NT2/D1 (cell line): ENCODE measurements at regions not wholly inside any gene's neighbourhood (a gene's known extent, or its start where the extent isn't known, plus 50 kb on each side); places are given as distances from the start of the nearest gene placed in this dataset.
"Not testable (repeated sequence)": the region's sequence is repeated elsewhere in the genome, so short reads cannot be mapped to it uniquely, and the experiment has no call there.

Experiments used
- DNase-seq: peaks from one replicate; pipeline ENCODE4 v3.0.0-alpha.2; 2011; ENCODE audit warnings: low read depth, low spot score
- H3K27me3 ChIP-seq: 2 replicates; pipeline ENCODE4 v1.6.0; 2011; ENCODE audit warnings: mild to moderate bottlenecking; ENCODE audit not compliant: insufficient read length, insufficient read depth
- H3K36me3 ChIP-seq: 2 replicates; pipeline ENCODE4 v1.6.1; 2011; ENCODE audit warnings: mild to moderate bottlenecking, low read length, mixed read lengths; ENCODE audit not compliant: insufficient read depth, insufficient read length
- H3K4me1 ChIP-seq: 2 replicates; pipeline ENCODE4 v1.5.1; 2011; ENCODE audit not compliant: insufficient read depth, insufficient read length
- H3K4me3 ChIP-seq: 2 replicates; pipeline ENCODE4 v1.5.1; 2011; ENCODE audit warnings: low read depth; ENCODE audit not compliant: insufficient read length
- H3K9ac ChIP-seq: 2 replicates; pipeline ENCODE4 v1.6.0; 2011; ENCODE audit warnings: low read depth; ENCODE audit not compliant: insufficient read length
- H3K9me3 ChIP-seq: 2 replicates; pipeline ENCODE4 v1.5.1; 2011; ENCODE audit warnings: mild to moderate bottlenecking, low read length; ENCODE audit not compliant: insufficient read depth
- SUZ12 ChIP-seq: IDR thresholded peaks from 2 replicates; pipeline ENCODE4 v1.6.1; 2011; ENCODE audit not compliant: insufficient read length, insufficient read depth; ENCODE audit errors: extremely low read depth
- YY1 ChIP-seq: IDR thresholded peaks from 2 replicates; pipeline ENCODE4 v1.6.1; 2011; ENCODE audit not compliant: insufficient read length, insufficient read depth
- ZNF274 ChIP-seq: IDR thresholded peaks from 2 replicates; pipeline ENCODE4 v1.6.1; 2011; ENCODE audit warnings: mild to moderate bottlenecking, low read depth, low read length

DNA sequence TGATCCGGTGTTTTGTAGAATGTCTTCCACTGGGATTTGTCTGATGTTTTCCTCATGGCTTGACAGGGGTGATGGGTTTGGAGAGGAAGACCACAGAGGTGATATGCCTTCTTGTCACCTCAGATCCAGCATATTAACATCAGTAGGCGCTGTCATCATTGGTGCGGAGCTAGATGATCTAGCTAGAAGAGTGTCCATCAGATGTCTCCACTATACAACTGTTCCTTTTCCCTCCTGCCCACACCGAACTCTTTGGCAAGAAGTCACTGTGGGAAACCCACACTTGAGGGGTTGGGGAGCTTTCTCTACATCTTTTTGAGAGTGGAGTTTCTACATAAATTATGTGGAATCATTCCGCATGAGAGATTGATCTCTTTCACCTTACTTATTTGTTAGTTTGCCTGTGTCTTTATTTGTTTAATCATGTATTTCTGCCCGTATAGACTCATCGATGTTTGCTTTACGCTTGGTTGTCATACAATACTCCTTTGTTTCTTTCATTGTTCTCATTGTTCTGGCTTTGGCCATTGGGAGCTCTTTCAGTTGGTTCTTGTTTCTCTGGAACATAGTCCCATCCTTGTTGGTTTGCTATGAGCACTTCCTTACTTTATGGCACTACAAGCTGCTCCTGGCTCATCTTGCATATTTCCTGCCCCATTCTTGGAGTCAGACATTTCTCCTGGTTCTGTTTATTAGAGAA lies 1420.3 kb downstream of the BRD1 start:
- H3K4me3 ChIP-seq: no peak overlapping the region
- no peaks in the 10 kb centered on the region for H3K4me1 ChIP-seq
- no peak for DNase-seq
- H3K27me3 ChIP-seq: no peaks in the 10 kb centered on the region
- no peaks in the 10 kb centered on the region for H3K36me3 ChIP-seq
- TF ChIP-seq SUZ12 (no peak), YY1 (no peak)
- H3K9ac ChIP-seq: no peak overlapping the region
- no peaks in the 10 kb centered on the region for H3K9me3 ChIP-seq

DNA sequence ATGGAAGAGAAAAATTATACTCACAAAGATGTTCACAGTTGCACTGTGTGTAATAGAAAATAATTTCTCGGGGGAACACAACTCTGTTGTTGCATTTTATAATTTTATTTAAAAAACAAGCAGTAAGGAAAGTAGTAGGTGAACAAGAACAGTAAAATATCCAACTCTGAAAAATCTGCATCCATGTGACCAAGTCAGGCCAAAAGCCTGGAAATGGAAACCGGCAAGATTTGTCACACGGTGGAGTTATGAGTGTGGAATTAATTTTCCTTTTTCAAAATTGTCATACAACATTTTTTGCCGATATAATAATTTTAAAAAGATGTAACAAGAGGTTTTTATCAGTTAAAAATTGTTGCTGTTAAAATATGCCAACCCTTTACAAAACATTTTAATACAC lies 1421.5 kb downstream of the BRD1 start:
- no peak overlapping the region for H3K9ac ChIP-seq
- no peaks in the 10 kb centered on the region for H3K9me3 ChIP-seq
- H3K36me3 ChIP-seq: no peaks in the 10 kb centered on the region
- no peaks in the 10 kb centered on the region for H3K4me1 ChIP-seq
- TF ChIP-seq ZNF274 (no peak), YY1 (no peak), SUZ12 (no peak)
- no peaks in the 10 kb centered on the region for H3K27me3 ChIP-seq
- no peak for DNase-seq
- no peak overlapping the region for H3K4me3 ChIP-seq

DNA sequence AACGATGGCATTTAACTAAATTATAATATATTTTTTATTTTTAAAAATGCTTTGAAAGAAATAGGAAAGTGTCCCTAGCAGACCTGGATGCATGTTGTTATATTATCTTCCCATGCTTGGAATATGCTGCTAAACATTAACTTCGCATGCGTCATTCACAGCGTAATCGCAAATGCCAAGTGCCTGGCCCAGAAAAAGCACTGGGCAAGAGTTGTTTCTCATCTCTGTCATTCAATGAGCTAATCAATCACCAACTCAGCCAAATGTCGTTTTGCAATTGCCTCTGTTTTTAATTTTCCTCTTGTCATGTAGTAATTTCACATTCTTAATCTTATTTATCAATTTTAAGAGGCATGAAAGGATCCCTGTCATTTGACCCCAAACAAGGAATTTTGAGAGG lies 1421.9 kb downstream of the BRD1 start:
- Histone ChIP-seq H3K4me3 (no peak overlapping the region), H3K9me3 (no peaks in the 10 kb centered on the region), H3K27me3 (no peaks in the 10 kb centered on the region), H3K9ac (no peak overlapping the region), H3K36me3 (no peaks in the 10 kb centered on the region), H3K4me1 (no peaks in the 10 kb centered on the region)
- DNase-seq: no peak
- TF ChIP-seq ZNF274 (no peak), YY1 (no peak), SUZ12 (no peak)

DNA sequence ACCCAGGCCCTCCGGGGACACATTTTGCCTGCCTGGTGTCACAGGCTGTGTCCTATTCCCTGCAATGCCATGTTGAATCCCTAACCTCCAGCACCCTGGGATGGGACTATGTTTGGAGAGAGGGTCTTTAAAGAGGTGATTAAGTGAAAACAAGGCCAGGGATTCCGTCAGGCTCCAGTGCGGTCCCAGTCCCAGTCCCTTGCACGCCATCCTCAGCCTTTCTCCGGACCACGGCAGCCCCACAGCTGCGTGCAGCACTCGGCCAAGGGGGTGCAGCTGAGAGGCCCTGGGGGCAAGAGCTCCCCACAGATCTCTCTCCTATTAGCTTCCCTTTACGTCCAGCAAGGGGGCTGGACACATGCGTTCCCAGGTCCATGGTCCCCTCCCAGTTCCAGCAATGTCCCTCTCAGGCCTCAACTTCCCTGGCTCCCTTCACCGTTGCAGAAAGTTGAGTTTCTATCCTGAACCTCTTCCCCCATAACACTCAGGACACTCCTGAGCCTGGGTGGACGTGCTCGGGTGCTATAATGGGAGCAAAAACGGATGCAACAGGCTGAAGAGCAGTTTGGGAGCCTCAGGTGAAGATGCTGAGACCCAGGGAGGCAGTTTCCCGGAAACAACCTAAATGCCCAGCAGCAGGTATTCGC lies 1422.7 kb downstream of the BRD1 start:
- Histone ChIP-seq H3K36me3 (no peaks in the 10 kb centered on the region), H3K9me3 (no peaks in the 10 kb centered on the region), H3K4me1 (no peaks in the 10 kb centered on the region), H3K27me3 (no peaks in the 10 kb centered on the region), H3K4me3 (no peak overlapping the region), H3K9ac (no peak overlapping the region)
- no peak for DNase-seq
- TF ChIP-seq ZNF274 (no peak), SUZ12 (no peak), YY1 (no peak)

DNA sequence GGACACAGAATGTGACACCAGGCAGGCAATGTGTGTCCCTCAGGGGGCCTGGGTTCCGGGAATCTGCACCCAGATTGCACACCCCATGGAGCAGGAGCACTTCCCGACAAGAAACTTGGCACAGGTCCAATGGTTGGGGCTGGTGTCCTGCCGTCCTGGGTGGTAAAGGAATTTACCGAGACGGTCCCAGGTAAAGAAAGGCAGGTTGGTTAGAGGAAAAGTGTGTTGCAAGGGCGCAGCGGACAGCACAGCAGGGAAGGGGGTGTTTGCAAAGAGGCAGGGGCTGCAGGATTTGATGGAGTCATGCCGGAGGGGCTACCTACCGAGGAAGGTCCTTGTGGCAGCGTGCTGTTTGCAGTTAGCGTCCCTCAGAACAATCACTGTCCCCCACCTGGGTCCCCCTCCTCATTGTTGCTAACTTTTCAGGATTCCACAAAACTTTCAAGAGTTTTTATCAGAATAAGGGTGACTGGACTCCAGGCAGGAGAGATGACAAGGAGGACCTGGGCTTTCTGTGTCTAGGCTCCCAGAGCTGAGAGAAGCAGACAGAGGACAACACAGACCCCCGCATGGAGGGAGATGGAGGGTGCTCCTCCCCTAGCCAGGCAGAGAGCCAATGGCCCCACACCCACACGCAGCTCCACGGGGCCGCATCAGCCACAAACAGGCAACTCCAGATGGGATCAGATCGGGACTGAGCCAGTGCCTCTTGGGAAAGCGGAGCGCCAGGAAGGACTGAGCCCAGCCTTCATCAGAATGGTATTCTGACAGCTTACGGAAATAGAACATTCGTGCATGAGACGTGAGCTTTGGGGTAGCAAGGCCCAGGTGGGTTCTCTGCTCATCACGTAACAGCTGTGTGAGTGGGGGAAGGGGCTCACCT lies 1423.9 kb downstream of the BRD1 start:
- Histone ChIP-seq H3K4me1 (no peaks in the 10 kb centered on the region), H3K9me3 (no peaks in the 10 kb centered on the region), H3K9ac (no peak overlapping the region), H3K27me3 (no peaks in the 10 kb centered on the region), H3K36me3 (no peaks in the 10 kb centered on the region), H3K4me3 (no peak overlapping the region)
- TF ChIP-seq ZNF274 (no peak), SUZ12 (no peak), YY1 (no peak)
- no peak for DNase-seq

DNA sequence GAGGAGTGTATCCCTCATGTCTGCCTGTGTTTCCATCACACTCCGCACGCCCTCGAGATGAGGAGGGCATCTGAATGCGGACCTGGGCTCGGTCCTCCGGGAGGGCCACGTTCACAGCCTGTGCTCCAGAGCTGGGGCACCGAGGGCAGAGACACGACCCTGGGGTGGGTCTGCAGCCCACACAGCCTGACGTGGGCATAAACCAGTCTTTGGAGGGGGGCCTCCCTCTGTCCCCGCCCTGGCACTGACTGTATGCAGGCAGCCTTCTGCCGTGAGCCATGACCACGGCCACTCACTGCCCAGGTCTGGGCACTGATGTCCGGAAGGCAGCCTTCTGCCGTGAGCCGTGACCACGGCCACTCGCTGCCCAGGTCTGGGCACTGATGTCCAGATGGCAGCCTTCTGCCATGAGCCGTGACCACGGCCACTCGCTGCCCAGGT lies 1425.1 kb downstream of the BRD1 start:
- Histone ChIP-seq H3K27me3 (no peaks in the 10 kb centered on the region), H3K4me1 (no peaks in the 10 kb centered on the region), H3K4me3 (no peak overlapping the region), H3K36me3 (no peaks in the 10 kb centered on the region), H3K9ac (no peak overlapping the region), H3K9me3 (no peaks in the 10 kb centered on the region)
- no peak for DNase-seq
- TF ChIP-seq SUZ12: no peak

DNA sequence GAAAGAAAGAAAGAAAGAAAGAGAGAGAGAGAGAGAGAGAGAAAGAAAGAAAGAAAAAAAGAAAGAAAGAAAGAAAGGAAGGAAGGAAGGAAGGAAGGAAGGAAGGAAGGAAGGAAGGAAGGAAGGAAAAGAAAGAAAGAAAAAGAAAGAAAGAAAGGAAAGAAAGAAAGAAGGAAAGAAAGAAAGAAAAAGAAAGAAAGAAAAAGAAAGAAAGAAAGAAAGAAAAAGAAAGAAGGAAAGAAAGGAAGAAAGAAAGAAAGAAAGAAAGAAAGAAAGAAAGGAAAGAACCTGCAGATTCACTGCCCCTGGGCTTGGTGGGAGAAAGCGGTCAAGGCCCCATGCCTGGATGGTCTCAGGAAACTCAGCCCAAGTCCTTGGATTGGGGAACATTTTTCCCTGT lies 1426.2 kb downstream of the BRD1 start:
- H3K9me3 ChIP-seq, H3K27me3 ChIP-seq: not testable (repeated sequence)

More for the DNA sequence above, 1426.2 kb downstream of the BRD1 start:
- H3K36me3 ChIP-seq, H3K4me3 ChIP-seq, DNase-seq, H3K4me1 ChIP-seq, H3K9ac ChIP-seq: not testable (repeated sequence)
